ENCODE measurements at regions not wholly inside any gene's neighbourhood (a gene's known extent, or its start where the extent isn't known, plus 50 kb on each side); places are given as distances from the start of the nearest gene placed in this dataset.

GRCh38 chr2:104200533-104201168, 653.3 kb upstream of the POU3F3 start:
- TF ChIP-seq, protein P1, sequence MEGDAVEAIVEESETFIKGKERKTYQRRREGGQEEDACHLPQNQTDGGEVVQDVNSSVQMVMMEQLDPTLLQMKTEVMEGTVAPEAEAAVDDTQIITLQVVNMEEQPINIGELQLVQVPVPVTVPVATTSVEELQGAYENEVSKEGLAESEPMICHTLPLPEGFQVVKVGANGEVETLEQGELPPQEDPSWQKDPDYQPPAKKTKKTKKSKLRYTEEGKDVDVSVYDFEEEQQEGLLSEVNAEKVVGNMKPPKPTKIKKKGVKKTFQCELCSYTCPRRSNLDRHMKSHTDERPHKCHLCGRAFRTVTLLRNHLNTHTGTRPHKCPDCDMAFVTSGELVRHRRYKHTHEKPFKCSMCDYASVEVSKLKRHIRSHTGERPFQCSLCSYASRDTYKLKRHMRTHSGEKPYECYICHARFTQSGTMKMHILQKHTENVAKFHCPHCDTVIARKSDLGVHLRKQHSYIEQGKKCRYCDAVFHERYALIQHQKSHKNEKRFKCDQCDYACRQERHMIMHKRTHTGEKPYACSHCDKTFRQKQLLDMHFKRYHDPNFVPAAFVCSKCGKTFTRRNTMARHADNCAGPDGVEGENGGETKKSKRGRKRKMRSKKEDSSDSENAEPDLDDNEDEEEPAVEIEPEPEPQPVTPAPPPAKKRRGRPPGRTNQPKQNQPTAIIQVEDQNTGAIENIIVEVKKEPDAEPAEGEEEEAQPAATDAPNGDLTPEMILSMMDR (IDR thresholded peaks at IDR 0.05), result no peak
- no peak for TF ChIP-seq POLR2A (IDR thresholded peaks at IDR 0.05)
- DNase-seq, result no peak
- Histone ChIP-seq H3K4me1 (no peaks in the 10 kb centered on the region), H3K36me3 (peaks cover 0 to 3% of the 10 kb centered on the region in 2 donors), H3K27ac (no peak overlapping the region), H3K27me3 (no peaks in the 10 kb centered on the region), H3K4me3 (no peak overlapping the region), H3K9me3 (no peaks in the 10 kb centered on the region)
- intact Hi-C loops (cut with DNase I; ENCODE audit: low total_unique reads), result no loop called here

DNA sequence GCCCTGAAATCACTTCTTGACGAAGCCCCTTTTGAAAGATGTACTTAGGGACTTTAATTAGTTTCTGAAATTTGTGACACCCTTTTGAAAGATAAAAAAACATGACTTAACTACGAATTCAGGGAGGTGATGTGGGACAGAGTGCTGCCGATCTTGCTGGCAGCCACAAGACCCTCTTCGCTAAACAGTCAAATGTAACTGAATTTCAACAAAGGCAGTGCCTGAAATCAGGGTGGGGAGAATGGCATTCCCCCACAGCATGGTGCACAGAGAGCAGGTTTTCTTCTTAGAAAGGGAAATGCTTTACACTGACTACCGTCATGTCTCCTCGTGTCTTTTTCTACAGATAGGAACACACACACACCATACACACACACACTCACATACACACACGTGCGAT, 640.2 kb upstream of the POU3F3 start:
- Histone ChIP-seq H3K4me3 (no peak overlapping the region), H3K27ac (no peak overlapping the region), H3K4me1 (no peaks in the 10 kb centered on the region), H3K36me3 (no peaks in the 10 kb centered on the region), H3K9me3 (no peaks in the 10 kb centered on the region), H3K27me3 (no peaks in the 10 kb centered on the region)
- TF ChIP-seq, protein P1 (IDR thresholded peaks at IDR 0.05), result no peak
- no peak for TF ChIP-seq POLR2A (IDR thresholded peaks at IDR 0.05)
- no peak for DNase-seq
- intact Hi-C loops (cut with DNase I; ENCODE audit: low total_unique reads), result no loop called here

- no peak for TF ChIP-seq POLR2A (IDR thresholded peaks at IDR 0.05)
- TF ChIP-seq, protein P1 (IDR thresholded peaks at IDR 0.05), result no peak
- Histone ChIP-seq H3K27me3 (no peaks in the 10 kb centered on the region), H3K4me1 (no peaks in the 10 kb centered on the region), H3K36me3 (no peaks in the 10 kb centered on the region), H3K9me3 (no peaks in the 10 kb centered on the region), H3K27ac (no peak overlapping the region), H3K4me3 (no peak overlapping the region)
- intact Hi-C loops (cut with DNase I; ENCODE audit: low total_unique reads), result no loop called here
- DNase-seq, result no peak
Observed at GRCh38 chr2:104215269-104216161, 638.4 kb upstream of the POU3F3 start.

GRCh38 chr2:104233591-104233990, 620.3 kb upstream of the POU3F3 start:
- Histone ChIP-seq H3K27me3 (no peaks in the 10 kb centered on the region), H3K9me3 (no peaks in the 10 kb centered on the region), H3K36me3 (no peaks in the 10 kb centered on the region), H3K27ac (no peak overlapping the region), H3K4me1 (no peaks in the 10 kb centered on the region), H3K4me3 (no peak overlapping the region)
- no peak for DNase-seq
- intact Hi-C loops (cut with DNase I; ENCODE audit: low total_unique reads), result no loop called here
- TF ChIP-seq POLR2A (IDR thresholded peaks at IDR 0.05), result no peak
- TF ChIP-seq, protein P1 (IDR thresholded peaks at IDR 0.05), result no peak

- Histone ChIP-seq H3K36me3 (no peaks in the 10 kb centered on the region), H3K27me3 (no peaks in the 10 kb centered on the region), H3K4me1 (no peaks in the 10 kb centered on the region), H3K9me3 (no peaks in the 10 kb centered on the region), H3K27ac (no peak overlapping the region), H3K4me3 (no peak overlapping the region)
- intact Hi-C loops (cut with DNase I; ENCODE audit: low total_unique reads), result no loop called here
- no peak for DNase-seq
- TF ChIP-seq, protein P1 (IDR thresholded peaks at IDR 0.05), result no peak
- TF ChIP-seq POLR2A (IDR thresholded peaks at IDR 0.05), result no peak
Observed at GRCh38 chr2:104236491-104236890, 617.4 kb upstream of the POU3F3 start.

Data from uterus (tissue), 3 donors.